A673 (cell line): ENCODE measurements at regions not wholly inside any gene's neighbourhood (a gene's known extent, or its start where the extent isn't known, plus 50 kb on each side); places are given as distances from the start of the nearest gene placed in this dataset.
"Not testable (repeated sequence)": the region's sequence is repeated elsewhere in the genome, so short reads cannot be mapped to it uniquely, and the experiment has no call there.

ENCODE experiments used
- BruUV-seq: library from RNA; stranded (reverse); fragments of 400-500 nt; replicated peaks from 2 replicates; lab custom pipeline; 2021; lab: Mats Ljungman, UMichigan
- CTCF ChIA-PET: fragments of 300-600 bp; sonication (Branson Sonifier 250); formaldehyde crosslinking; loops from one replicate; lab custom pipeline; 2022; ENCODE audit warnings: antibody characterized with exemption; lab: Charles Lee
- POLR2A ChIA-PET: fragments of 300-600 bp; sonication (Branson Sonifier 250); formaldehyde crosslinking; loops from one replicate; lab custom pipeline; 2022; ENCODE audit warnings: antibody characterized with exemption; ENCODE audit not compliant: low non-redundant PET; lab: Charles Lee
- DNase-seq: peaks from one replicate; pipeline ENCODE4 v3.0.0-alpha.2; 2015; ENCODE audit warnings: low spot score
- H3K27ac ChIP-seq: fragments of 200-600 bp; sonication (generic); 2 replicates; pipeline ENCODE4 v1.5.1; 2016; ENCODE audit warnings: mixed run types, low read depth, mild to moderate bottlenecking, mixed read lengths, antibody characterized with exemption, low read length; ENCODE audit not compliant: poor library complexity, severe bottlenecking
- H3K27me3 ChIP-seq: fragments of 200-600 bp; sonication (generic); replicated peaks from 2 replicates; pipeline ENCODE4 v1.6.1; 2017; ENCODE audit warnings: mixed run types, low read depth, mild to moderate bottlenecking, mixed read lengths, antibody characterized with exemption, low read length; ENCODE audit not compliant: insufficient read depth, poor library complexity
- H3K36me3 ChIP-seq: fragments of 200-600 bp; sonication (generic); 2 replicates; pipeline ENCODE4 v1.6.1; 2016; ENCODE audit warnings: mixed run types, mild to moderate bottlenecking, mixed read lengths, antibody characterized with exemption, low read length; ENCODE audit not compliant: insufficient read depth, poor library complexity, severe bottlenecking
- H3K4me1 ChIP-seq: fragments of 200-600 bp; sonication (generic); 2 replicates; pipeline ENCODE4 v1.6.1; 2017; ENCODE audit warnings: mixed run types, mild to moderate bottlenecking, mixed read lengths, antibody characterized with exemption, low read length; ENCODE audit not compliant: insufficient read depth, poor library complexity, severe bottlenecking
- H3K4me3 ChIP-seq: fragments of 200-600 bp; sonication (generic); 2 replicates; pipeline ENCODE4 v1.5.1; 2016; ENCODE audit warnings: low read depth, mixed run types, mild to moderate bottlenecking, mixed read lengths, low read length; ENCODE audit not compliant: poor library complexity, severe bottlenecking
- H3K9me3 ChIP-seq: fragments of 200-600 bp; sonication (generic); 2 replicates; pipeline ENCODE4 v1.6.1; 2016; ENCODE audit warnings: mixed run types, low read depth, mild to moderate bottlenecking, mixed read lengths, antibody characterized with exemption, low read length; ENCODE audit not compliant: poor library complexity, severe bottlenecking
- EZH2 ChIP-seq: fragments of 200-600 bp; sonication (generic); IDR thresholded peaks from 2 replicates; pipeline ENCODE4 v1.6.1; 2017; ENCODE audit warnings: borderline replicate concordance, low read depth, mild to moderate bottlenecking, mixed read lengths, antibody characterized with exemption, low read length; ENCODE audit not compliant: poor library complexity, severe bottlenecking
- intact Hi-C: fragments of 100-400 bp; cut with micrococcal nuclease; formaldehyde crosslinking; loops from one replicate; pipeline ENCODE4 v1.10.0; 2022; ENCODE audit not compliant: unreplicated experiment
- TF ChIP-seq, protein P1 (sequence below): fragments of 300-800, 200-600 bp; sonication (generic); conservative IDR thresholded peaks from 2 replicates; pipeline ENCODE4 v1.5.1; 2017; ENCODE audit warnings: low read depth, mild to moderate bottlenecking, antibody characterized with exemption, low read length, moderate library complexity, mixed read lengths

GRCh38 chr9:96149533-96150280, 152.3 kb downstream of the HSD17B3 start:
- TF ChIP-seq EZH2, result no peak
- TF ChIP-seq, protein P1, sequence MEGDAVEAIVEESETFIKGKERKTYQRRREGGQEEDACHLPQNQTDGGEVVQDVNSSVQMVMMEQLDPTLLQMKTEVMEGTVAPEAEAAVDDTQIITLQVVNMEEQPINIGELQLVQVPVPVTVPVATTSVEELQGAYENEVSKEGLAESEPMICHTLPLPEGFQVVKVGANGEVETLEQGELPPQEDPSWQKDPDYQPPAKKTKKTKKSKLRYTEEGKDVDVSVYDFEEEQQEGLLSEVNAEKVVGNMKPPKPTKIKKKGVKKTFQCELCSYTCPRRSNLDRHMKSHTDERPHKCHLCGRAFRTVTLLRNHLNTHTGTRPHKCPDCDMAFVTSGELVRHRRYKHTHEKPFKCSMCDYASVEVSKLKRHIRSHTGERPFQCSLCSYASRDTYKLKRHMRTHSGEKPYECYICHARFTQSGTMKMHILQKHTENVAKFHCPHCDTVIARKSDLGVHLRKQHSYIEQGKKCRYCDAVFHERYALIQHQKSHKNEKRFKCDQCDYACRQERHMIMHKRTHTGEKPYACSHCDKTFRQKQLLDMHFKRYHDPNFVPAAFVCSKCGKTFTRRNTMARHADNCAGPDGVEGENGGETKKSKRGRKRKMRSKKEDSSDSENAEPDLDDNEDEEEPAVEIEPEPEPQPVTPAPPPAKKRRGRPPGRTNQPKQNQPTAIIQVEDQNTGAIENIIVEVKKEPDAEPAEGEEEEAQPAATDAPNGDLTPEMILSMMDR, result no peak
- no peaks in the 10 kb centered on the region for H3K4me1 ChIP-seq
- BruUV-seq, result no TSS peak
- H3K9me3 ChIP-seq, result no peaks in the 10 kb centered on the region
- no peaks in the 10 kb centered on the region for H3K36me3 ChIP-seq
- CTCF ChIA-PET, result no interaction called here
- H3K27ac ChIP-seq, result no peak overlapping the region
- H3K4me3 ChIP-seq, result no peak overlapping the region
- DNase-seq, result no peak
- intact Hi-C loops, result no loop called here
- H3K27me3 ChIP-seq, result no peaks in the 10 kb centered on the region
- POLR2A ChIA-PET, result no interaction called here

DNA sequence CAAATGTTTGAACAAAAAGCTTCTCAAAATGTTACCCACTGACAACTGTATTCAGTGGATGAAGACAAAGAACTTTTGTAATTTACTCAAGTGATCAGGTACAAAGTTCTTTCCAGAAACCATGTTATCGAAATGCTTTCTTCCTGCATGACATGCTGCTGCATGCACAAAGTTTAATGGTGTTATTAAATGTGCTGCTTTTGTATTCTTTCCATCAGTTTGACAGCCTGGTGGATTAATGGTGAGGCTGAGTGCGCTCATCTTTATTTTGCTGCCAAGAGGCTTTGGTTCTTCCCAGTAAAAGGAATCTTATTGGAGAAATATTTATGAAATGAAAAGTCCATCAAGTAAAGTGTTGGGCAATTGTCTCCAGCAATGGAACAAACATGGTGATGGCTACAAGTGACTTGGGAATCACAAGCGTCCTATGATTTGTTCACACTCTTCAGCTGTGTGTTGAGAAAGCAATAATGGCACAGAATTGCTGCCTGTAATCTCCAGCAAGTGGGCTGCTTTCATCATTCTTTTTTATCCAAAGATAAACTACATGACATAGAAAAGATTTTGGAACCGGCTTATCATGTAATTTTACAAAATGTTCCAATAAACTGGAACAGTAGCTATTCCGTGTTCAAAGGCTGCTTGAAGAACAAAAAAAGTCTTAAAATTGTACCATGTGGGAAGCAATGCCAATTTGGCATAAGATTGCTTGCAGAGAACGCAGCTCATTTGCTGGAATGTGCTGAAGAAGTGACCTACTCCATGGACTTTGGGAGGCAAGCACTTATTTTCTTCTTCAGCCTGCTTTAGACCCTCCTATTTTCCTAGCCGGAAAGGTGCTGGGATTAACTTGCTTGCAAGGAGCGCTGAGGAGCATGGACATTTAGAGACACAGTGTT, 153.1 kb downstream of the HSD17B3 start:
- no peaks in the 10 kb centered on the region for H3K4me1 ChIP-seq
- H3K9me3 ChIP-seq, result no peaks in the 10 kb centered on the region
- TF ChIP-seq, protein P1, result no peak
- TF ChIP-seq EZH2, result no peak
- no peaks in the 10 kb centered on the region for H3K27me3 ChIP-seq
- DNase-seq, result no peak
- ChIA-PET CTCF (no interaction called here), POLR2A (no interaction called here)
- no TSS peak for BruUV-seq
- no peaks in the 10 kb centered on the region for H3K36me3 ChIP-seq
- H3K4me3 ChIP-seq, result no peak overlapping the region
- H3K27ac ChIP-seq, result no peak overlapping the region
- intact Hi-C loops, result no loop called here

DNA sequence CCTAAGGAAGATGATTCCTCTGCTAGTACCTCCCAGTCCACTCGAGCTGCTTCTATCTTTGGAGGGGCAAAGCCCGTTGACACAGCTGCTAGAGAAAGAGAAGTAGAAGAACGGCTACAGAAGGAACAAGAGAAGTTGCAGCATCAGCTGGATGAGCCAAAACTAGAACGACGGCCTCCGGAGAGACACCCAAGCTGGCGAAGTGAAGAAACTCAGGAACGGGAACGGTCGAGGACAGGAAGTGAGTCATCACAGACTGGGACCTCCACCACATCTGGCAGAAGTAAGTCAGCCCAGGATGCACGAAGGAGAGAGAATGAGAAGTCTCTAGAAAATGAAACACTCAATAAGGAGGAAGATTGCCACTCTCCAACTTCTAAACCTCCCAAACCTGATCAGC, 154.9 kb downstream of the HSD17B3 start:
- BruUV-seq, H3K9me3 ChIP-seq, H3K36me3 ChIP-seq, H3K4me3 ChIP-seq, DNase-seq, POLR2A ChIA-PET, H3K4me1 ChIP-seq, H3K27me3 ChIP-seq, H3K27ac ChIP-seq, intact Hi-C loops, CTCF ChIA-PET: not testable (repeated sequence)
